Activated naive CD8-positive, alpha-beta T cell treated with anti-CD3 and anti-CD28 coated beads for 36 hours (primary cell): ENCODE measurements at regions not wholly inside any gene's neighbourhood (a gene's known extent, or its start where the extent isn't known, plus 50 kb on each side); places are given as distances from the start of the nearest gene placed in this dataset.
"Not testable (repeated sequence)": the region's sequence is repeated elsewhere in the genome, so short reads cannot be mapped to it uniquely, and the experiment has no call there.

Experiments
- DNase-seq: peaks from one replicate; pipeline ENCODE4 v3.0.0; 2021
- H3K27ac Mint-ChIP-seq: one replicate; pipeline ENCODE4 v1.8.0; 2022; ENCODE audit warnings: mild to moderate bottlenecking, moderate library complexity, mixed read lengths
- H3K27me3 Mint-ChIP-seq: one replicate; pipeline ENCODE4 v1.8.0; 2022; ENCODE audit warnings: mild to moderate bottlenecking, mixed read lengths
- H3K36me3 Mint-ChIP-seq: one replicate; pipeline ENCODE4 v1.8.0; 2021; ENCODE audit warnings: mild to moderate bottlenecking, mixed read lengths
- H3K4me1 Mint-ChIP-seq: one replicate; pipeline ENCODE4 v1.8.0; 2021; ENCODE audit warnings: mixed read lengths
- H3K4me3 Mint-ChIP-seq: one replicate; pipeline ENCODE4 v1.8.0; 2022; ENCODE audit warnings: mild to moderate bottlenecking, moderate library complexity, mixed read lengths
- H3K9me3 Mint-ChIP-seq: one replicate; pipeline ENCODE4 v1.8.0; 2022; ENCODE audit warnings: mixed read lengths

GRCh38 chr13:18895411-18895810, 286.2 kb downstream of the TUBA3C start:
- H3K36me3 Mint-ChIP-seq, H3K4me1 Mint-ChIP-seq, H3K27ac Mint-ChIP-seq, H3K27me3 Mint-ChIP-seq, H3K9me3 Mint-ChIP-seq, DNase-seq, H3K4me3 Mint-ChIP-seq: not testable (repeated sequence)

- not testable (repeated sequence) for H3K27me3 Mint-ChIP-seq, H3K27ac Mint-ChIP-seq, H3K4me1 Mint-ChIP-seq
These were observed 290.4 kb downstream of the TUBA3C start for GRCh38 chr13:18891242-18891641.

GRCh38 chr13:18874875-18875789, 306.5 kb downstream of the TUBA3C start:
- H3K27ac Mint-ChIP-seq, H3K4me1 Mint-ChIP-seq, H3K4me3 Mint-ChIP-seq, H3K9me3 Mint-ChIP-seq, DNase-seq, H3K36me3 Mint-ChIP-seq: not testable (repeated sequence)
- peaks cover 27% of the 10 kb centered on the region for H3K27me3 Mint-ChIP-seq

More at GRCh38 chr13:18891242-18891641, 290.4 kb downstream of the TUBA3C start:
- H3K36me3 Mint-ChIP-seq, H3K4me3 Mint-ChIP-seq, DNase-seq, H3K9me3 Mint-ChIP-seq: not testable (repeated sequence)

GRCh38 chr13:18870557-18870956, 311.1 kb downstream of the TUBA3C start:
- not testable (repeated sequence) for H3K4me1 Mint-ChIP-seq, DNase-seq, H3K9me3 Mint-ChIP-seq, H3K27ac Mint-ChIP-seq, H3K4me3 Mint-ChIP-seq, H3K36me3 Mint-ChIP-seq
- H3K27me3 Mint-ChIP-seq: peaks cover 12% of the 10 kb centered on the region

- not testable (repeated sequence) for H3K4me3 Mint-ChIP-seq, H3K27me3 Mint-ChIP-seq, H3K27ac Mint-ChIP-seq, H3K4me1 Mint-ChIP-seq, DNase-seq, H3K36me3 Mint-ChIP-seq, H3K9me3 Mint-ChIP-seq
These were observed 312.3 kb downstream of the TUBA3C start for GRCh38 chr13:18869365-18869764.

- not testable (repeated sequence) for H3K27me3 Mint-ChIP-seq, H3K4me1 Mint-ChIP-seq, H3K36me3 Mint-ChIP-seq, DNase-seq, H3K27ac Mint-ChIP-seq, H3K9me3 Mint-ChIP-seq, H3K4me3 Mint-ChIP-seq
These were observed 343.5 kb downstream of the TUBA3C start for GRCh38 chr13:18837986-18838629.

GRCh38 chr13:18837179-18837745, 344.4 kb downstream of the TUBA3C start:
- H3K9me3 Mint-ChIP-seq, H3K27me3 Mint-ChIP-seq, DNase-seq, H3K36me3 Mint-ChIP-seq, H3K4me3 Mint-ChIP-seq, H3K4me1 Mint-ChIP-seq, H3K27ac Mint-ChIP-seq: not testable (repeated sequence)

GRCh38 chr13:18836371-18837178, 345.0 kb downstream of the TUBA3C start:
- H3K4me1 Mint-ChIP-seq: not testable (repeated sequence)

GRCh38 chr13:18835754-18836153, 345.9 kb downstream of the TUBA3C start:
- DNase-seq, H3K27me3 Mint-ChIP-seq, H3K36me3 Mint-ChIP-seq, H3K9me3 Mint-ChIP-seq, H3K4me3 Mint-ChIP-seq, H3K4me1 Mint-ChIP-seq, H3K27ac Mint-ChIP-seq: not testable (repeated sequence)

More at GRCh38 chr13:18836371-18837178, 345.0 kb downstream of the TUBA3C start:
- H3K27me3 Mint-ChIP-seq, H3K27ac Mint-ChIP-seq, H3K4me3 Mint-ChIP-seq, H3K36me3 Mint-ChIP-seq, H3K9me3 Mint-ChIP-seq, DNase-seq: not testable (repeated sequence)

- not testable (repeated sequence) for H3K4me3 Mint-ChIP-seq, H3K9me3 Mint-ChIP-seq, H3K4me1 Mint-ChIP-seq, H3K36me3 Mint-ChIP-seq, DNase-seq, H3K27ac Mint-ChIP-seq, H3K27me3 Mint-ChIP-seq
These were observed 356.9 kb downstream of the TUBA3C start for GRCh38 chr13:18824678-18825077.

GRCh38 chr13:18822655-18823639, 358.7 kb downstream of the TUBA3C start:
- not testable (repeated sequence) for H3K27me3 Mint-ChIP-seq, H3K36me3 Mint-ChIP-seq, H3K4me1 Mint-ChIP-seq, H3K9me3 Mint-ChIP-seq, H3K27ac Mint-ChIP-seq, DNase-seq, H3K4me3 Mint-ChIP-seq

- not testable (repeated sequence) for DNase-seq, H3K27ac Mint-ChIP-seq, H3K9me3 Mint-ChIP-seq, H3K4me1 Mint-ChIP-seq, H3K4me3 Mint-ChIP-seq, H3K36me3 Mint-ChIP-seq, H3K27me3 Mint-ChIP-seq
These were observed 407.6 kb downstream of the TUBA3C start for GRCh38 chr13:18773988-18774387.

GRCh38 chr13:18741696-18742095, 439.9 kb downstream of the TUBA3C start:
- not testable (repeated sequence) for H3K36me3 Mint-ChIP-seq, H3K4me1 Mint-ChIP-seq, H3K4me3 Mint-ChIP-seq, H3K27ac Mint-ChIP-seq, DNase-seq, H3K9me3 Mint-ChIP-seq, H3K27me3 Mint-ChIP-seq

- Mint-ChIP-seq H3K4me3 (no peak overlapping the region), H3K36me3 (no peaks in the 10 kb centered on the region), H3K9me3 (no peaks in the 10 kb centered on the region), H3K27ac (no peak overlapping the region), H3K4me1 (no peaks in the 10 kb centered on the region), H3K27me3 (no peaks in the 10 kb centered on the region)
- DNase-seq: no peak
These were observed 442.3 kb downstream of the TUBA3C start for GRCh38 chr13:18739310-18739709.
